HG02678 (cell line): ENCODE measurements at regions not wholly inside any gene's neighbourhood (a gene's known extent, or its start where the extent isn't known, plus 50 kb on each side); places are given as distances from the start of the nearest gene placed in this dataset.
"Not testable (repeated sequence)": the region's sequence is repeated elsewhere in the genome, so short reads cannot be mapped to it uniquely, and the experiment has no call there.

ENCODE experiments used
- ATAC-seq: cut with Tn5 transposase; IDR thresholded peaks from one replicate; pipeline ENCODE4 v1.9.1; 2021; ENCODE audit warnings: mild to moderate bottlenecking, moderate library complexity; ENCODE audit not compliant: unreplicated experiment

DNA sequence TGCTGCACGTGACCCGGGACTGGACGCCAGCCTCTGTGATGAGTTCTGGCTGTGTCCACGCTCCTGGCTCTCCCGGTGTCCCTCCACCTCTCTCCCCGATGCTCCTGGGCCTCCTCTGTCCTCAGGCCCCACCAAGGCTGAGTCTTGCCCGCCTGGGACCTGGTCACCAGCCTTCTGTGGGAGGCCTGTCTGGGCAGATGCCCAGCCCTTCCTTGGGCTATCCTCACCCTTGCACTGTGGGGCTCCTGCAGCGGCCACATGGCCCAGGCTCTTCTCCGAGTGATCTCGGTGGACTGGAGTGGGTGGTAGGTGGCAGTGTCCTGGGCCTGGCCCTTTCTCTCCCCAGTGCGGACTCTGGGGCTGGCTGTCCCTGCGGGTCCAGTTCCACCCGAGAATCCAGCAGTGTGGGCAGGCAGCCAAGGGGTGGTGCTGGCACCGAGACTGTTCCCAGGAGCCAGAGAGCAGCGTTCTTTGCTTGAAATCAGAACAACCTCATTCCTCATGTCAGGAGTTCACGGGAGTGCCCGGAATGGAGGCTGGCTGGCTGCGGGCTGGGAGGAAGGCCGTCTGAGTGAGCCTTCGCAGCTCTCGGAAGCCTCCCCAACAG is 94.6 kb downstream of the TMEM121 start:
- ATAC-seq, result not testable (repeated sequence)

DNA sequence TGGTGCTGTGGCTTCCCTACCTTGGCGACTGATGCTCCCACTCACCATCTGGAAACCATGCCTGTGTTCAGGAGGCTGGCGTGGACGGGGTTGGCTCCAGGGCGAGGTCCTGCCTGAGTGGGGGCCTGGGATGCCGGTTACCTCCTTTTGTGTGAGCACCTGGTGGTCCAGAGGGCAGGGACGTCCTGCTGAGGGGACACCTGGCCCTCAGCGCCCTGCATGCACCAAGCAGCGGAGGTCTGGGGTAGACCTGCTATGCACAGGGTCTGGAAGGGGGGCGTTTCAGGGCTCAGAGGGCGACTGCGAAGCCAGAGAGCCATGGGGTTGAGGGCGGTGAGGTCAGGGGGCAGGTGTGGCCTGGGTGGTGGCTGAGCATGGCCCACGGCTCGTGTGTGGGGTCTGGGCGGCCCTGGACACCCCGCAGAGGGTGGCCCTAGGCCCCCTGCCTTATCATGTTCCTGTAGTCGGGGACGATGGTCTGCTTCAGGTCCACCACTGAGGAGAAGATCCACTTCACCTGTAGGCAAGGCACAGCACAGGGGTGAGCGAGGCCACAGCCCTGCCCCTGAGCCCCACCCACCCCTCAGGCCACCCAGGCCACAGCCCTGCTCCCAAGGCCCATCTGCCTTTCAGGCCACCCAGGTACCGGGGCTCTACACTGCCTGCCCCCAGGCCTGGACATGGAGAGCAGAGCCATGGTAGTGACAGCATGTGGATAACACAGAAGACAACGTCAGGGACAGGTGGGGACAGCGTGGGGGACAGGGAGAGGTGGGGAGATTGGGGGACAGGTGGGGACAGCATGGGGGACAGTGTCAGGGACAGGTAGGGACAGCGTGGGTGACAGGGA is 95.3 kb downstream of the TMEM121 start:
- ATAC-seq, result not testable (repeated sequence)

DNA sequence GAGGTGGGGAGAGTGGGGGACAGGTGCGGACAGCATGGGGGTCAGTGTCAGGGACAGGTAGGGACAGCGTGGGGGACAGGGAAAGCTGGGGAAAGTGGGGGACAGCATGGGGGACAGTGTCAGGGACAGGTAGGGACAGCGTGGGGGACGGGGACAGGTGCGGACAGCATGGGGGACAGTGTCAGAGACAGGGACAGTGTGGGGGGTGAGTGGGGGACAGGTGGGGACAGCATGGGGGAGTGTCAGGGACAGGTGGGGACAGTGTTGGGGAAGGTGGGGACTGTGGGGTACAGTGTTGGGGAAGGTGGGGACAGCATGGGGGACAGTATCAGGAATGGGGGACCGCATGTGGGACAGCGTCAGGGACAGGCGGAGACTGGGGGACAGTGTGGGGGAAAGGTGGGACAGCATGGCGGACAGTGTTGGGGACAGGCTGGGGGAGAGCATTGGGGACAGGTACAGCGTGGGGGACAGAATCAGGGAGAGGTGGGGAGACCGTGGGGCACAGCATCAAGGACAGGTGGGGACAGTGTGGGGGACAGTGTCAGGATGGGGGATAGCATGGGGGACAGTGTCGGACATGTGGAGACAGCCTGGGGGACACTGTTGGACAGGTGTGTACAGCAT is 96.1 kb downstream of the TMEM121 start:
- no peak for ATAC-seq

DNA sequence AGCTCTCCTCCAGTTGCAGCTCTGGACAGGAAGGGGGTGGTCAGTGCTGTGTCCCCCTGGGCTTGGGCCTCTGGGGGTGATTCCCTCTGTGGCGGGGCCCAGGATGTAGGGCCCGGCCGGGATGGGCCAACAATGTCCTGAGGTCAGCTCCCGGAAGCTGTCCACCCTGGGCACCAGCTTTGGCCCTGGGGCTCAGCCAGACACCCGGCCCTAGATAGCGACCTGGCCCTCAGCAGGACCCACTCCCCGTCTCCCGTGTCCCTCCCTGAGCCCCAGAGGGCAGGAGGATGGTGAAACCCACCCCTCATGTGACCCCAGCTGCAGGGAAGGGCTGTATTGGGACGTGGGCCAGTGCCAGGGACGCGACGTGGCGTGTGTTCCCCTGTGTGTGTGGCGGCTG is 96.8 kb downstream of the TMEM121 start:
- not testable (repeated sequence) for ATAC-seq

DNA sequence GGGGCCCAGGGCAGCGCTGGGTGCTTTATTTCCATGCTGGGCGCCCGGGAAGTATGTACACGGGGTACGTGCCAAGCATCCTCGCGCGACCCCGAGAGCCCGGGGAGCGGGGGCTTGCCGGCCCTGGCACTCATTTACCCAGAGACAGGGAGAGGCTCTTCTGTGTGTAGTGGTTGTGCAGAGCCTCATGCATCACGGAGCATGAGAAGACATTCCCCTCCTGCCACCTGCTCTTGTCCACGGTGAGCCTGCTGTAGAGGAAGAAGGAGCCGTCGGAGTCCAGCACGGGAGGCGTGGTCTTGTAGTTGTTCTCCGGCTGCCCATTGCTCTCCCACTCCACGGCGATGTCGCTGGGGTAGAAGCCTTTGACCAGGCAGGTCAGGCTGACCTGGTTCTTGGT is 98.0 kb downstream of the TMEM121 start:
- not testable (repeated sequence) for ATAC-seq

DNA sequence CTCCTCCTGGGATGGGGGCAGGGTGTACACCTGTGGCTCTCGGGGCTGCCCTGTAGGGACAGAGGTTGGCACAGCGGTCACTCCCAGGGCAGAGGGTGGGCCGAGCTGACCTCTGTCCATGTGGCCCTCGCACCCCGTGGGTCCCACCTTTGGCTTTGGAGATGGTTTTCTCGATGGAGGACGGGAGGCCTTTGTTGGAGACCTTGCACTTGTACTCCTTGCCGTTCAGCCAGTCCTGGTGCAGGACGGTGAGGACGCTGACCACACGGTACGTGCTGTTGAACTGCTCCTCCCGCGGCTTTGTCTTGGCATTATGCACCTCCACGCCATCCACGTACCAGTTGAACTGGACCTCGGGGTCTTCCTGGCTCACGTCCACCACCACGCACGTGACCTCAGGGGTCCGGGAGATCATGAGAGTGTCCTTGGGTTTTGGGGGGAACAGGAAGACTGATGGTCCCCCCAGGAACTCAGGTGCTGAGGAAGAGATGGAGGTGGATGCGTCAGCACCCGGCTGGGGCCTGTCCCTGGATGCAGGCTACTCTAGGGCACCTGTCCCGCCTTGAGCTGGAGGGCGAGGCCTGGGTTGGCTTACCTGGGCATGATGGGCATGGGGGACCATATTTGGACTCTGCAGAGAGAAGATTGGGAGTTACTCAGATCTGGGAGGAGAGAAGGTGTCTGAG is 98.5 kb downstream of the TMEM121 start:
- not testable (repeated sequence) for ATAC-seq

DNA sequence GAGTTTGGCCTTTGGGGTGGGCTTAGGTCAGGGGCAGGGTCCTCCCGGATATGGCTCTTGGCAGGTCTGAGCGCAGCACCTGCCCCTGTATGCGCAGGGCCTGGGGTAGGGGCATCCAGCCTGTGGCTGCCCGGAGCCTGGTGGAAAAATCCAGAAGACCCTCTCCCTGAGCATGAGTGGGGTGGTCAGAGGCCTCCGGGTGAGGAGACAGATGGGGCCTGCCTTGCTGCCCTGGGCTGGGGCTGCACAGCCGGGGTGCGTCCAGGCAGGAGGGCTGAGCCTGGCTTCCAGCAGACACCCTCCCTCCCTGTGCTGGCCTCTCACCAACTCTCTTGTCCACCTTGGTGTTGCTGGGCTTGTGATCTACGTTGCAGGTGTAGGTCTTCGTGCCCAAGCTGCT is 99.1 kb downstream of the TMEM121 start:
- not testable (repeated sequence) for ATAC-seq

DNA sequence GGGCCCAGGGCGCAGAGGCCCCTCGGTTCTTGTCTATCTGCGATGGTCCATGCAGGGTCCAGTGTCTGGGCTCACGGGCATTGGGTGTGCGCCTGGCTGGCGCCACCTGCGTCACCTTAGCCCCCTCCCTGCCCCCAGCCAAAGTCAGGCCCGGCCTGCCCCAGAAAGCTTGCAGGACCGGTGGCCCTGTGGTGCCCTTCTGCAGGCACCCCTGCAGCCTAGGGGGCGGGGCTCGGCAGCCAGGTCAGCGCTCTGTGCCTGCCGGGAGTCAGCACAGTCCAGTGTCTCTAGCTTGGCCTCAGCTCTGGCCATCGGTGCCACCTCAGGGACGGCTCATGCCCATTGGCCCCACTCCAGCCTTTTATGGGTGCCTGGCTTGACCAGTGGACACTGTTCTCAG is 99.7 kb downstream of the TMEM121 start:
- ATAC-seq, result not testable (repeated sequence)

DNA sequence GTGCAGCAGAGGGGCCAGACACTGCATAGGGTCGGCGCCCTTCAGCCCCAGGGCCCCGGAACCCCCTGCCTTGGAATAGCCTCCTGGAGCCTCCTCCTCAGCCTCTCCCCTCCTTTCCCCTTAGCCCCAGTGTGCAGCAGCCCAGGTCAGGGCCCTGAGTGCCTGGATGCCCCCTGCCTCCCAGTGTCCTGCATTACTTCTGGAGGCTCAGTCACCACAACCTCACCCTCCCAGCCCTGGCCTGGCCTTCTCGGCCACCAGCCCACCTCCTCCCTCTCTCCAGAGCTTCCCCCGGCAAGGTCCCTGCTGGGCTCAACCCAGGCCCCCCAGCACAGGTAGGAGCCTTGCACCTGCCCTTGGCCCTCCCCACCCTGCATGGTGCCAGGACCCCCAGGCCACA is 100.3 kb downstream of the TMEM121 start:
- not testable (repeated sequence) for ATAC-seq

DNA sequence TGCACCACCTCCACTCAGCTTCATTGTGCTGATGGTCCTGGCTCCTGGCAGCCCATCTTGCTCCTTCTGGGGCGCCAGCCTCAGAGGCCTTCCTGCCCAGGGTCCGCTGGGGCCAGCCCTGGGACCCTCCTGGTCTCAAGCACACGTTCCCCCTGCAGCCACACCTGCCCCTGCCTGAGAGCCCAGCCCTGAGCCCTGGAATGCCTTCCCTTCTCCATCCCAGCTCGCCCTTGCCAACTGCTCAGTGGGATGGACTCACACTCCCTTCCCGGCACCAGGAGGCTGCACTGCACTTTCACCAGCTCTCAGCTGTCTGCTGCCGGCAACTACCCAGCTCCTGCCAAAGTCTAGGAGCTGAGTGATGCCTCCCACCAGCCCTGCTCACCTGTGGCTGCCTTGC is 100.9 kb downstream of the TMEM121 start:
- ATAC-seq, result not testable (repeated sequence)

DNA sequence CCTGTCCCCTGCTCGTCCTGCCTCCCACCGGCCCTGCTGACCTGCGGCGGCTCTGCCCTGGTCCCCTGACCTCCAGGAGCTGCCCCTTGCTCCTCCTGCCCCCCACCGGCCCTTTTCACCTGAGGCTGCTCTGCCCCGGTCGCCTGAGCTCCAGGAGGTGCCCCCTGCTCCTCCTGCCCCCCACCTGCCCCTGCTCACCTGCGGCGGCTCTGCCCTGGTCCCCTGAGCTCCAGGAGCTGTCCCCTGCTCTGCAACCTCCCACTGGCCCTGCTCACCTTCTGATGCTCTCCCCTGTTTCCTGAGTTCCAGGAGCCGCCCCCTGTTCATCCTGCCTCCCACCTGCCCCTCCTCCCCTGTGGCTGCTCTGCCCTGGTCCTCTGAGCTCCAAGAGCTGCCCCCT is 101.3 kb downstream of the TMEM121 start:
- ATAC-seq, result no peak

DNA sequence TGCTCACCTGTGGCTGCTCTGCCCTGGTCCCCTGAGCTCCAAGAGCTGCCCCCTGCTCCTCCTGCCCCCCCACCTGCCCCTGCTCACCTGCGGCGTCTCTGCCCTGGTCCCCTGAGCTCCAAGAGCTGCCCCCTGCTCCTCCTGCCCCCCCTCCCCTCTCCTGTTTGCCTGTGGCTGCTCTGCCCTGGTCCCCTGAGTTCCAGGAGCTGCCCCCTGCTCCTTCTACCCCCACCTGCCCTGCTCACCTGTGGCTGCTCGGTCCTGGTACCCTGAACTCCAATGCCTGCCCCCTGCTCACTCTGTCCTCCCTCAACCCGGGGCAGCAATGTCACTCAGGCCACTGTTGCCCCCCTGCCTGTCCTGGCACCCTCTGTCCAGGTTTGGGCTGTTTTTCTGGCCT is 101.7 kb downstream of the TMEM121 start:
- ATAC-seq, result not testable (repeated sequence)

DNA sequence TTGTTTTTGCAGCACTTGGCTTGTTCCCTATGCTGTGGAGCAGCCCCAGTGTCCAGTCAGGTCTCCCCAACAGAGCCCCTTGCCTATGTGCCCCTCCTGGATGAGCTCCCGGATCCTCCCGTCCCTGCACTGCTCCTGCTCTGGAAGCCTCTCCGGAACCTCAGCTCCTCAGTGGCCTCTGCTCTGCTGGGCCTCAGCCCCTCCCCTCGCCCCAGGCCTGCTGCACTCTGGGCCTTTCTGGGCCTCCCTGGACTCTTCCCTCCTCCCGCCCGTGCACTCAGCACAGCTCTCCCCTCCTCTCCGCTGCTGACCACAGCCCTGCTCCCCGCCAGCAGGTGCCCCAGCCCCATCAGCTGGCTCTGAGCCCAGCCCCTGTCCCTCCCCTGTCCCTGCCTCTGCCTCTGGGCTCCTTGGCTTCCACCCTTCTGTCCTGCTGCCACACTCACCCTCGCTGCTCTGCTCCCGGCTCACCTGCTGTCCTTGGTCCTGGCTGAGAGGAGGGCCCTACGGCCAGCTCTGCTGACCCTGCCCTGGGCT is 102.2 kb downstream of the TMEM121 start:
- not testable (repeated sequence) for ATAC-seq

DNA sequence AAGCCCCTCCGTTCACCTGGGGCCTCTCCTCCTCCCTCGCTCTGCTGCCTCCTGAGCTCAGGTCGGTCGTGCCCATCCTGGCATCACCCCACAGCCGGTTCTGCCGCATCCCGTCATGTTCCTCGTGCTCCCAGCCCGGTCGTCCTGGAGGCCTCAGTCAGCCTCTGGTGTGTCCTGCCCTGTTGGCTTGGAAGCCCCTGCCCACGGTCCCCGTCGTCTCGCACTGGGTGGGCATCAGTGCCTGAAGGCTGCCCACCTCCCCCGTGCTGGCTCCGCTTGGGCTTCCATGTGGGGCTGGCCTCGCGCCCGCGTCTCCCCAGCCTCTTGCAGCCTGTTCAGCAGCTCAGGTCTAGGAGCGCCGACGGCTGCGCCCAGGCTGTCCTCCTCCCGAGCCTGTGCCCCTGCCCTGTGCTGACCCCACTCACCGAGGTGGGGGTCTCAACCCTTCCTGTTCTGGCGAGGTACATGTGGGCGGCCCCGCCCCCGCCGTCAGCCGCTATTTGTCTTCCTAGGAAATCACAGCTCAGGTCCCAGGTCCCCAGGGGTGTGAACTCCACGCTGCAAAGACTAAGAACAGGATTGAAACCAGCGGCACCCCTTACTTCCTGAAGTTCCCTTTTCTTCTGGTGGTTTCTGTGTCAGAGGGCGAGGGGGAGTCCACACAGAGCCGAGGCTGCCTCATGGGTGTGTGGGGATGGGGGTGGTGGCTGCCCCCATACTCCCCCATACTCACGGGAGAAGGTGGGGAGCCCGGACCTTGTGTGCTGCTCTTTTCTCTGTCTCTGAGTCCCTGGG is 102.9 kb downstream of the TMEM121 start:
- ATAC-seq, result not testable (repeated sequence)

DNA sequence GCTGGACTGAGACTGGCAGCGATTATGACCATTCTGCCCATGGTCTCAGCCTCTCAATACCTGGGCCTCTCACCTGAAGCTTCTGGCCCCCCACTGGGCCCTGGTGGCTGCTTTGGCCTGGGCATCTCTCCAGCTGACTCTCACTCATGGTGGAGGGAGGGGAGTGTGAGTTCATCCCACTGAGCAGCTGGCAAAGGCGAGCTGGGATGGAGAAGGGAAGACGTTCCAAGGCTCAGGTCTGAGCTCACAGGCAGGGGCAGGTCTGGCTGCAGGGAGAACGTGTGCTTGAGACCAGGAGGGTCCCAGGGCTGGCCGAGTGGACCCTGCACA is 103.5 kb downstream of the TMEM121 start:
- ATAC-seq, result no peak

DNA sequence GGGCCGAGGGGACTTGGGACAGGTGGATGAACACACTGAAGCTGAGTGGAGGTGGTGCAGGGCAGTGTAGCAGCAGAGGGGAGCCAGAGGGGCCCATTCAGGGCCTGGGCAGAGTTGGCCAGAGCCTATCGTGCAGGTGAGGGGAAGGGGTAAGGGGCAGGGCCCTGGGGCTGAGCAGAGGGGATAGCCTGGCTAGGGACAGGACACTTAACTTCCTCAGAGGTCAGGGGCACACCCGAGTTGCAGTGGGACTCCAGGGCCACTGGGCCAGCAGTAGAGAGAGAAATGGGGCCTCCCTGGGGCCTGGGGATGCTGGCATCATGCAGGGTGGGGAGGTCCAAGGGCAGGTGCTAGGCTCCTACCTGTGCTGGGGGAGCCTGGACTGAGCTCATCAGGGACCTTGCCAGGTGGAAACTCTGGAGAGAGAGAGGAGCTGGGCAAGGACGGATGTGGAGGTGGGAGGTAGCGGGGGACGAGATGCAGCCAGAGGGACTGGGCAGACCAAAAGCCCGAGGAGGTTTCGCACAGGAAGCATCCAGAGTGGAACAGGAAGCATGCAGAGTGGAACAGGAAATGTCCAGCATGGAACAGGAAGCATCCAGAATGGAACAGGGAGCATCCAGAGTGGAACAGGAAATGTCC is 104.0 kb downstream of the TMEM121 start:
- ATAC-seq, result not testable (repeated sequence)

DNA sequence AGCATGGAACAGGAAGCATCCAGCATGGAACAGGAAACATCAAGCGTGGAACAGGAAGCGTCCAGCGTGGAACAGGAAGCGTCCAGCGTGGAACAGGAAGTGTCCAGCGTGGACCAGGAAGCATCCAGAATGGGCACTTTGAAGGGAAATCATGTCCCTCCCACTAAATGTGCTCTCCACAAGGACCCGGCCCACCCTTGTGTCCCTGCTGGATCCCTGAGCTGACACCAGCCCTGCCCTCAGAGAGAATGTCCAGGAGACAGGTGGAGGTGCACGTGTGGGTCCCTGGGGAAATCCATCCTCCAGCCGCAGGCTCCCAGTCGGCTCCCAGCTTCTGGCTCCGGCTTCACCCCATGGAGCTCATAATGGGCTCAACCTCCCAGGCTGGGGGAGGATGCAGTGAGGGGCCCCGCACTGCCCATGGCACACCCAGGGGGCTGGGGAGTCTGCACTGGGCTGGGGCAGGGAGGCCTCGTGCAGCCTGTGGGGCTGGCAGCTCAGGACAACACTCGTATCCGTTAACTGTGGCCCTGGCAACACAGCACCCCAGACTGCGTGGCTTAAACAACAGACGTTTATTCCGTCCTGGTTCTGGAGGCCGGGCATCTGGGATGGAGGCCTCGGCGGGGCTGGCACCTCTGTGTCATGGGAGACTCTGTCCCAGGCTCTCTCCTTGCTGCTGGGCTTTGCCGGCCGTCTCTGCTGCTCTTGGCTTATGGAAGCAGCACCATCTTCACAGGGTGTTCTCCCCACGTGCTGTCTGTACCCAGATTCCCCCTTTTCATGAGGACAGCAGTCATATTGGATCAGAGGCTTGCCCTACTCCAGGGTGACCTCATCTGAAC is 104.8 kb downstream of the TMEM121 start:
- ATAC-seq, result not testable (repeated sequence)

DNA sequence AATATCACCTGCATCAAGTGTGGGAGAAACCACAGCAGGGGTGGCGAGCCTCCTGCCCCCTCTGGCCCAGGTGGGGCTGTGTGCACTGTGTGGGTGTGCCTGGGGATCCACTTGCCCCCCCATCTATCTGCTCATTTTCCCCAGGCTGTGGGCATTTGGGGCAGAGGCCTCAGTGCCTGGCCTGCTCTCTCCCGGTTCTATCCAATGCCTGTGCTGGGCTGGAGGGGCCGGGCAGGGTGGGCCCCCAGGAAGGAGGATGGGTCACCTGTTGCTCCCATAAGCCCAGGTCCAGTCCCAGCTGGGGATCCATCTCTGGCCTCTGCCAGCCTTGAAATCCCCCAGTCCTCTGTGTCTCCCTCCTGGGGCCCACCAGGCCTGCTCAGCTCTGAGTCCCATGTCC is 105.6 kb downstream of the TMEM121 start:
- no peak for ATAC-seq

DNA sequence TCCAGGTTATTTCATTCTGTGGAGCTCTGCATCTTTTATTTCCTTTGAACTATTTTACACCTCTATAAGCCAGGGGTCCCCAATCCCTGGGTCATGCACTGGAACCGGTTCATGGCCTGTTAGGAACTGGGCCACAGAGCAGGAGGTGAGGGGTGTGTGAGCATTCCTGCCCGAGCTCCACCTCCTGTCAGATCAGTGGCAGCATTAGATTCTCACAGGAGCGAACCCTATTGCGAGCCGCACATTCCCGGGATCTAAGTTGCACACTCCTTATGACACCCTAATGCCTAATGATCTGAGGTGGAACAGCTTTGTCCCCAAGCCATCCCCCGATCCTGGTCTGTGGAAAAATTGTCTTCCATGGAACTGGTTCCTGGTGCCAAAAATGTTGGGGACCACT is 107.2 kb downstream of the TMEM121 start:
- not testable (repeated sequence) for ATAC-seq
